ENCODE measurements at regions not wholly inside any gene's neighbourhood (a gene's known extent, or its start where the extent isn't known, plus 50 kb on each side); places are given as distances from the start of the nearest gene placed in this dataset.

- no peak for DNase-seq
- H3K4me3 ChIP-seq = no peak overlapping the region
- no peaks in the 10 kb centered on the region for H3K9me3 ChIP-seq (replicated peaks in 1 of 3)
- H3K4me1 ChIP-seq (replicated peaks in 1 of 2) = no peaks in the 10 kb centered on the region
- no peaks in the 10 kb centered on the region for H3K27me3 ChIP-seq
- no peaks in the 10 kb centered on the region for H3K36me3 ChIP-seq (replicated peaks in 1 of 2)
- 62 to 73% (median 68%) methylated on average over 4 of the region's 4 CpGs for WGBS, 4 donors
- intact Hi-C loops (cut with DNase I) = no loop called here
- H3K27ac ChIP-seq = no peak overlapping the region
- TF ChIP-seq CTCF (IDR thresholded peaks at IDR 0.05) = no peak
- no peak for TF ChIP-seq POLR2A (IDR thresholded peaks at IDR 0.05)
These were observed 243.3 kb upstream of the SRRM4 start for GRCh38 chr12:118737985-118738540.

GRCh38 chr12:118741194-118741593 is 240.1 kb upstream of the SRRM4 start:
- no peaks in the 10 kb centered on the region for H3K9me3 ChIP-seq (replicated peaks in 1 of 3)
- intact Hi-C loops (cut with DNase I) = no loop called here
- H3K36me3 ChIP-seq (replicated peaks in 1 of 2) = no peaks in the 10 kb centered on the region
- TF ChIP-seq POLR2A (IDR thresholded peaks at IDR 0.05) (no peak), CTCF (IDR thresholded peaks at IDR 0.05) (no peak)
- no peak for DNase-seq
- H3K4me1 ChIP-seq (replicated peaks in 1 of 2) = no peaks in the 10 kb centered on the region
- no peak overlapping the region for H3K4me3 ChIP-seq
- H3K27me3 ChIP-seq = no peaks in the 10 kb centered on the region
- H3K27ac ChIP-seq = no peak overlapping the region

- DNase-seq = no peak
- Histone ChIP-seq H3K4me1 (replicated peaks in 1 of 2) (no peaks in the 10 kb centered on the region), H3K9me3 (replicated peaks in 1 of 3) (no peaks in the 10 kb centered on the region), H3K27me3 (no peaks in the 10 kb centered on the region), H3K27ac (no peak overlapping the region), H3K4me3 (no peak overlapping the region), H3K36me3 (replicated peaks in 1 of 2) (no peaks in the 10 kb centered on the region)
- WGBS, 4 donors = 63 to 85% (median 67%) methylated on average over 2 to 3 of the region's 3 CpGs
- intact Hi-C loops (cut with DNase I) = no loop called here
- no peak for TF ChIP-seq CTCF (IDR thresholded peaks at IDR 0.05)
- no peak for TF ChIP-seq POLR2A (IDR thresholded peaks at IDR 0.05)
These were observed 238.9 kb upstream of the SRRM4 start for GRCh38 chr12:118742431-118742830.

- TF ChIP-seq POLR2A (IDR thresholded peaks at IDR 0.05) (no peak), CTCF (IDR thresholded peaks at IDR 0.05) (no peak)
- 72 to 84% (median 76%) methylated on average over 4 of the region's 4 CpGs for WGBS, 4 donors
- intact Hi-C loops (cut with DNase I) = no loop called here
These were observed 237.2 kb upstream of the SRRM4 start for GRCh38 chr12:118743896-118744700.

More at GRCh38 chr12:118743896-118744700, 237.2 kb upstream of the SRRM4 start:
- no peak overlapping the region for H3K4me3 ChIP-seq
- no peaks in the 10 kb centered on the region for H3K36me3 ChIP-seq (replicated peaks in 1 of 2)
- no peaks in the 10 kb centered on the region for H3K27me3 ChIP-seq
- H3K4me1 ChIP-seq (replicated peaks in 1 of 2) = no peaks in the 10 kb centered on the region
- no peaks in the 10 kb centered on the region for H3K9me3 ChIP-seq (replicated peaks in 1 of 3)
- DNase-seq = no peak
- no peak overlapping the region for H3K27ac ChIP-seq
